MM.1S (cell line): ENCODE measurements at regions not wholly inside any gene's neighbourhood (a gene's known extent, or its start where the extent isn't known, plus 50 kb on each side); places are given as distances from the start of the nearest gene placed in this dataset.

Source experiments
- CTCF ChIP-seq: fragments of 300-600 bp; sonication (generic); IDR thresholded peaks from 2 replicates; pipeline ENCODE4 v1.5.1; 2016; ENCODE audit warnings: antibody characterized with exemption, low read length, mixed read lengths
- EZH2 ChIP-seq: fragments of 300-600 bp; sonication (generic); optimal IDR thresholded peaks from 2 replicates; pipeline ENCODE3; 2017; ENCODE audit warnings: low read depth, mild to moderate bottlenecking, antibody characterized with exemption, low read length, mixed read lengths

GRCh38 chr2:221103930-221104329, 468.2 kb downstream of the EPHA4 start:
- TF ChIP-seq CTCF (no peak), EZH2 (no peak)
